Mesenchymal stem cell (in vitro differentiated cells and primary cell): ENCODE measurements at regions not wholly inside any gene's neighbourhood (a gene's known extent, or its start where the extent isn't known, plus 50 kb on each side); places are given as distances from the start of the nearest gene placed in this dataset.

Experiments used
- DNase-seq: peaks from one replicate; pipeline ENCODE4 v3.0.0-alpha.2; 2013
- H2AFZ ChIP-seq: one replicate; pipeline ENCODE4 v1.6.1; 2013; ENCODE audit warnings: low read depth, mild to moderate bottlenecking, control low read depth, inconsistent platforms, low read length, moderate library complexity
- H2AK5ac ChIP-seq: 2 replicates; pipeline ENCODE4 v1.6.1; 2013; ENCODE audit warnings: low read length, moderate library complexity, mild to moderate bottlenecking, inconsistent platforms; ENCODE audit not compliant: severe bottlenecking
- H2BK120ac ChIP-seq: one replicate; pipeline ENCODE4 v1.6.1; 2013; ENCODE audit warnings: low read depth, mild to moderate bottlenecking, inconsistent platforms, low read length, moderate library complexity
- H2BK12ac ChIP-seq, 2 experiments: one replicate each; pipeline ENCODE4 v1.6.1; 2013; ENCODE audit warnings: inconsistent platforms in 2 of 2, low read length in 2 of 2, mild to moderate bottlenecking in 2 of 2, moderate library complexity in 2 of 2, control low read depth in 1 of 2
- H2BK15ac ChIP-seq: one replicate; pipeline ENCODE4 v1.6.1; 2013; ENCODE audit warnings: mild to moderate bottlenecking, low read depth, inconsistent platforms; ENCODE audit not compliant: poor library complexity, severe bottlenecking
- H2BK5ac ChIP-seq: 2 replicates; pipeline ENCODE4 v1.6.1; 2013; ENCODE audit warnings: low read depth, mild to moderate bottlenecking, low read length, control low read depth, inconsistent platforms; ENCODE audit not compliant: poor library complexity, severe bottlenecking
- H3K14ac ChIP-seq, 2 experiments: one replicate each; pipeline ENCODE4 v1.6.1; 2013; ENCODE audit warnings: inconsistent platforms in 2 of 2, low read length in 2 of 2, control low read depth in 1 of 2, mild to moderate bottlenecking in 1 of 2, moderate library complexity in 1 of 2
- H3K18ac ChIP-seq, 2 experiments: one replicate each; pipeline ENCODE4 v1.6.1; 2013; ENCODE audit warnings: inconsistent platforms in 2 of 2, low read length in 2 of 2, control low read depth in 1 of 2, low read depth in 1 of 2, mild to moderate bottlenecking in 1 of 2
- H3K23ac ChIP-seq, 2 experiments: one replicate each; pipeline ENCODE4 v1.6.1; 2013; ENCODE audit warnings: inconsistent platforms in 2 of 2, low read length in 2 of 2, mild to moderate bottlenecking in 2 of 2, moderate library complexity in 2 of 2, control low read depth in 1 of 2
- H3K27ac ChIP-seq: 2 replicates; pipeline ENCODE4 v1.5.1; 2013; ENCODE audit warnings: mild to moderate bottlenecking, moderate library complexity, low read length, control low read depth, inconsistent platforms; ENCODE audit not compliant: poor library complexity, severe bottlenecking
- H3K27me3 ChIP-seq, 2 experiments: 2 replicates each; pipeline versions ENCODE4 v1.6.1 to v1.7.0; 2013; ENCODE audit warnings: low read length in 2 of 2, mild to moderate bottlenecking in 2 of 2, moderate library complexity in 2 of 2, control low read depth in 1 of 2, inconsistent platforms in 1 of 2; ENCODE audit not compliant: control insufficient read depth in 1 of 2, insufficient read depth in 1 of 2
- H3K36me3 ChIP-seq, 2 experiments: 2 replicates each; pipeline versions ENCODE4 v1.6.1 to v1.7.0; 2013; ENCODE audit warnings: low read length in 2 of 2, control low read depth in 1 of 2, inconsistent platforms in 1 of 2, low read depth in 1 of 2, mild to moderate bottlenecking in 1 of 2; ENCODE audit not compliant: insufficient read depth in 2 of 2, control insufficient read depth in 1 of 2
- H3K4ac ChIP-seq, 2 experiments: one replicate each; pipeline ENCODE4 v1.6.1; 2013; ENCODE audit warnings: inconsistent platforms in 2 of 2, low read length in 2 of 2, mild to moderate bottlenecking in 2 of 2, moderate library complexity in 2 of 2, control low read depth in 1 of 2, low read depth in 1 of 2
- H3K4me1 ChIP-seq: 2 replicates; pipeline ENCODE4 v1.6.1; 2013; ENCODE audit warnings: low read depth, low read length, control low read depth; ENCODE audit not compliant: control insufficient read depth, insufficient read depth
- H3K4me2 ChIP-seq: 2 replicates; pipeline ENCODE4 v1.6.1; 2013; ENCODE audit warnings: low read length, mild to moderate bottlenecking, inconsistent platforms; ENCODE audit not compliant: poor library complexity, severe bottlenecking
- H3K4me3 ChIP-seq, 2 experiments: 2 replicates each; pipeline versions ENCODE4 v1.5.1 to v1.7.0; 2013; ENCODE audit warnings: low read length in 2 of 2, mild to moderate bottlenecking in 2 of 2, control low read depth in 1 of 2, low read depth in 1 of 2; ENCODE audit not compliant: insufficient read depth in 1 of 2
- H3K79me1 ChIP-seq: replicated peaks from 2 replicates; pipeline ENCODE4 v1.6.1; 2013; ENCODE audit warnings: mild to moderate bottlenecking, control low read depth, low read length, inconsistent platforms; ENCODE audit not compliant: poor library complexity, severe bottlenecking
- H3K9ac ChIP-seq: 2 replicates; pipeline ENCODE4 v1.7.0; 2013; ENCODE audit warnings: mild to moderate bottlenecking, low read length, moderate library complexity
- H3K9me3 ChIP-seq: 2 replicates; pipeline ENCODE4 v1.7.0; 2013; ENCODE audit warnings: mild to moderate bottlenecking, low read length; ENCODE audit not compliant: control insufficient read depth
- H4K8ac ChIP-seq: one replicate; pipeline ENCODE4 v1.6.1; 2013; ENCODE audit warnings: inconsistent platforms, mild to moderate bottlenecking, low read length, moderate library complexity
- H4K91ac ChIP-seq: one replicate; pipeline ENCODE4 v1.6.1; 2013; ENCODE audit warnings: mild to moderate bottlenecking, low read length, inconsistent platforms
- WGBS: methylation state at CpG from one replicate; pipeline ENCODE4 v1.1.7; 2013; ENCODE audit warnings: mixed read lengths; 5-methylcytosine and 5-hydroxymethylcytosine counted together

DNA sequence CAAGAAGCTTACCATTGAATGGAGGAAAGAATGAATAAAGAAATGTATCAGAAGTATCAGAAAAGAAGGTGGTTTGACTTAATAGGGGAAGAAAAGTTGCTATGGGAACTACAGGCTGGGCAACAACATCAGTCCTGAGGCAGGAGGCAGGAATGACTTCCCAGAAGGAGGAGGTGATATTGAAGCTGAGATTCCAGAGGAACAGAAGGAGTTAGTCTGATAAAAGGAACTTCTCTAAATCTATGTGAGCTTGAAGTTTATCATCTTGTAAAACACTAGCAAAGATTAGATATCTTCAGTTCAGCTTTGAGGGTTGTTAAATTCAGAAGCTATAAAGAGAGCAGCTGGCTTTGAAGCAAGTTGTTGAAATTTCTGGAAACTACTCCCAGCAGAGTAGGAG, 213.3 kb upstream of the THRB start:
- Histone ChIP-seq H2AFZ (no peak overlapping the region), H2AK5ac (no peak overlapping the region)

DNA sequence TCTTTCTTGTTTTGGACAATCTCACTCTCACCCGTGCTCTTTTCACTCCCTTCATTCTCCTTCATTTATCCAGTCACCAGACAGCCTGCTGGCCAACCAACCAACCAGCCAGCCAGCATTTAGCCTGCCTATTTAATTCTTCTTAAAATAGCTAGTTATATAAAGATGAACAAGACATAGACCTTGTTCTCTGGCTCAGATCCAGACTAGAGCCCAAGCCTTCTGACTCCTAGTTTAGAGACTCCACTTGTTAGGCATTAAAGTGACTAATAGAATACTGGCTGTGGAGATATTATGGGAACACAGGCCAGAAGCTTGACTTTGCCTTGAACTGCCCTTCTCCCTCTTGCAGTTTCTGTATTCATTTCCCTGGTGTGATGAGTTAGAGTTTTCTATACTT, 215.3 kb upstream of the THRB start:
- H3K23ac ChIP-seq, result no peak overlapping the region

More for the DNA sequence above, 213.3 kb upstream of the THRB start:
- H3K23ac ChIP-seq, result no peak overlapping the region
- H4K8ac ChIP-seq, result no peak overlapping the region
- no peaks in the 10 kb centered on the region for H3K4me1 ChIP-seq
- no peak overlapping the region for H3K4me3 ChIP-seq
- H3K14ac ChIP-seq, result no peak overlapping the region
- no peak overlapping the region for H4K91ac ChIP-seq
- no peaks in the 10 kb centered on the region for H3K36me3 ChIP-seq
- H3K9me3 ChIP-seq, result no peaks in the 10 kb centered on the region
- no peak overlapping the region for H3K27ac ChIP-seq
- DNase-seq, result no peak
- no peaks in the 10 kb centered on the region for H3K79me1 ChIP-seq
- H3K4me2 ChIP-seq, result no peak overlapping the region
- no peak overlapping the region for H3K9ac ChIP-seq
- H2BK5ac ChIP-seq, result no peak overlapping the region
- H3K4ac ChIP-seq, result no peak overlapping the region
- H3K27me3 ChIP-seq, result no peaks in the 10 kb centered on the region
- no peak overlapping the region for H2BK15ac ChIP-seq
- no peak overlapping the region for H2BK12ac ChIP-seq
- H2BK120ac ChIP-seq, result no peak overlapping the region
- H3K18ac ChIP-seq, result no peak overlapping the region

DNA sequence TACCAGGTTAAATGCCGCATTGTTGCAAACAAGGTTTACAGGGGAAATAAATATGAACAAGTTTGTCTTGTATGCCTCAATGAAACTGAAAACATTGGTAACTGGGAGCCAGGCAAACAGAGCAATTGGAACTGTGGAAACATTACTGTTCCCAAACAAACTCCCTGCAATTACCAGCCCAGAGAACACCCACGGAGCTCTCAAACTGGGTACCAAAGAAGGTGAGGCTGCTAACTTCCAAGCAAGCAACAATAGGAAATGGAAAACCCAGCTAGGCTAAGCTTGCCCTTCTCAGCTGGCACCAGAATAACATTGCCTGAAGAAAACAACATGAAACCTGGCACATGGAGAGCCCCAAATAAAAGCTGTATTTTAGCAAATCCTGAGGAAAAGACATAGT, 218.9 kb upstream of the THRB start:
- H3K36me3 ChIP-seq, result no peaks in the 10 kb centered on the region
- no peak overlapping the region for H2AK5ac ChIP-seq
- WGBS, result 82% methylated on average over 2 of the region's 2 CpGs
- no peak for DNase-seq
- H3K79me1 ChIP-seq, result no peaks in the 10 kb centered on the region
- no peak overlapping the region for H2BK12ac ChIP-seq
- no peak overlapping the region for H3K9ac ChIP-seq
- no peak overlapping the region for H3K4me2 ChIP-seq
- H3K4ac ChIP-seq, result no peak overlapping the region
- H3K27me3 ChIP-seq, result no peaks in the 10 kb centered on the region
- no peak overlapping the region for H3K14ac ChIP-seq
- no peak overlapping the region for H2BK15ac ChIP-seq
- peak overlapping the region; percentile 2 for H3K27ac ChIP-seq
- H3K4me3 ChIP-seq, result no peak overlapping the region
- no peak overlapping the region for H3K18ac ChIP-seq
- H4K91ac ChIP-seq, result no peak overlapping the region
- no peak overlapping the region for H4K8ac ChIP-seq
- no peak overlapping the region for H2BK5ac ChIP-seq
- H3K9me3 ChIP-seq, result no peaks in the 10 kb centered on the region
- H3K4me1 ChIP-seq, result no peaks in the 10 kb centered on the region
- H2AFZ ChIP-seq, result no peak overlapping the region
- no peak overlapping the region for H3K23ac ChIP-seq
- H2BK120ac ChIP-seq, result no peak overlapping the region

More for the DNA sequence above, 215.3 kb upstream of the THRB start:
- Histone ChIP-seq H3K9ac (no peak overlapping the region), H3K18ac (no peak overlapping the region), H2BK15ac (no peak overlapping the region), H4K91ac (no peak overlapping the region), H3K79me1 (no peaks in the 10 kb centered on the region), H3K36me3 (no peaks in the 10 kb centered on the region), H3K9me3 (no peaks in the 10 kb centered on the region), H2BK5ac (no peak overlapping the region), H3K14ac (no peak overlapping the region), H3K4me2 (no peak overlapping the region), H2BK12ac (no peak overlapping the region), H3K4me3 (no peak overlapping the region), H3K27me3 (no peaks in the 10 kb centered on the region), H3K4ac (no peak overlapping the region), H3K4me1 (no peaks in the 10 kb centered on the region), H3K27ac (no peak overlapping the region), H2BK120ac (no peak overlapping the region), H2AFZ (no peak overlapping the region), H4K8ac (no peak overlapping the region), H2AK5ac (no peak overlapping the region)
- no peak for DNase-seq
- 83% methylated on average over 1 of the region's 1 CpG for WGBS

DNA sequence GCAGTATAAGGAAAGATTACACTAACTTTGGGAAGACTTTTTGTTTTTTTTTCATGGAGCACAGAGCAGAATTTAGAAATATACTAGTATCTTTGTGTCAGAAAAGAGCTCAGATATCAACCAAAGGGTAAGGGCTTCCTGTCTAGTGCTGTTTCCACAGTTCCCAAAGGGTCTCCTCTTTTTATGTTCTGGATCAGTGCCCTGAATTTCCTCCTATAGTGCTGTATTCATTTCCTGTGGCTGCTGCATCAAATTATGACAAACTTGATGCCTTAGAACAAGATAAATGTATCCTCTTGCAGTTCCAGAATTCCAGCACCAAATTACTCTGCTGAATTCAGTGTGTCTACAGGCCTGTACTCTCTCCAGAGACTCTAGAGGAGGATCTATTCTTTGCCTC, 219.8 kb upstream of the THRB start:
- Histone ChIP-seq H3K9me3 (no peaks in the 10 kb centered on the region), H4K8ac (no peak overlapping the region), H3K18ac (no peak overlapping the region), H3K4me2 (no peak overlapping the region), H3K9ac (no peak overlapping the region), H2AK5ac (no peak overlapping the region), H3K4ac (no peak overlapping the region), H3K14ac (no peak overlapping the region), H3K36me3 (no peaks in the 10 kb centered on the region), H3K27me3 (no peaks in the 10 kb centered on the region), H3K4me3 (no peak overlapping the region), H3K79me1 (no peaks in the 10 kb centered on the region), H2BK12ac (no peak overlapping the region), H3K4me1 (no peaks in the 10 kb centered on the region), H4K91ac (no peak overlapping the region), H2BK15ac (no peak overlapping the region), H3K23ac (no peak overlapping the region), H2BK120ac (no peak overlapping the region), H2AFZ (no peak overlapping the region), H3K27ac (no peak overlapping the region), H2BK5ac (no peak overlapping the region)
- no peak for DNase-seq
